ENCODE measurements at regions not wholly inside any gene's neighbourhood (a gene's known extent, or its start where the extent isn't known, plus 50 kb on each side); places are given as distances from the start of the nearest gene placed in this dataset.

DNA sequence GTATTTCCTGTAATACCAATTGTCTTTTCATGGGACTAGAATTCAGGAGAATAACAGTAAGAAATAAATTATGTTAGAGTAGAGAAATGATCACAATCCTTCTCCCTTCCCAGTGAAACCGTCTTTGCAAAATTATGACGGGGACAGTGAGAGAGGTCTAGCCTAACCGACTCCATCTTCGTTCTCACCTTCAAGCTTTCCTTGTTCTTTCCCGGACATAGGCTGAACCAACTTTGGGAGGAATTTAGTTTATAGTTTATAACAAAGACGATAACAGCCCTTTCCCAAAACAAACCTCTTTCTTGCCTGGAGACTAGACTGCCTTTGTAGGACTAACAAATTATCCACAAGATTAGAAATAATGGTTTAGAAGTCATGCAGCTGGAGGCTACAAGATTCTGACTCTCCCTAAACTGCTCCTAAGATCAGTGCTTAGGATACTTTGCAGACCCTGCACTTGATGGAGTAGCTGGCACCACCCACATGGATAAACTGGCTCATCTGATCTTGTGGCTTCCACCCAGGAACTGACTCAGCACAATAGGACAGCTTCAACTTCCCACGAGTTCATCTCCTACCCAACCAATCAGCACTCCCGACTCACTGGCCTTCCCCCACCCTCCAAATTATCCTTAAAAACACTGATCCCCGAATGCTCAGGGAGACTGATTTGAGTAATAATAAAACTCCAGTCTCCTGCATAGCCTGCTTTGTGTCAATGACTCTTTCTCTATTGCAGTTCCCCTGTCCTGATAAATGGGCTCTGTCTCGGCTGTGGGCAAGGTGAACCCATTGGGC is 521.2 kb upstream of the TBX3 start:
- DNase-seq (ENCODE audit: low read depth): peak; percentile 63
- no peak overlapping the region for H3K4me3 ChIP-seq (replicated peaks; ENCODE audit: low read depth, low read length)
- TF ChIP-seq, protein P1, sequence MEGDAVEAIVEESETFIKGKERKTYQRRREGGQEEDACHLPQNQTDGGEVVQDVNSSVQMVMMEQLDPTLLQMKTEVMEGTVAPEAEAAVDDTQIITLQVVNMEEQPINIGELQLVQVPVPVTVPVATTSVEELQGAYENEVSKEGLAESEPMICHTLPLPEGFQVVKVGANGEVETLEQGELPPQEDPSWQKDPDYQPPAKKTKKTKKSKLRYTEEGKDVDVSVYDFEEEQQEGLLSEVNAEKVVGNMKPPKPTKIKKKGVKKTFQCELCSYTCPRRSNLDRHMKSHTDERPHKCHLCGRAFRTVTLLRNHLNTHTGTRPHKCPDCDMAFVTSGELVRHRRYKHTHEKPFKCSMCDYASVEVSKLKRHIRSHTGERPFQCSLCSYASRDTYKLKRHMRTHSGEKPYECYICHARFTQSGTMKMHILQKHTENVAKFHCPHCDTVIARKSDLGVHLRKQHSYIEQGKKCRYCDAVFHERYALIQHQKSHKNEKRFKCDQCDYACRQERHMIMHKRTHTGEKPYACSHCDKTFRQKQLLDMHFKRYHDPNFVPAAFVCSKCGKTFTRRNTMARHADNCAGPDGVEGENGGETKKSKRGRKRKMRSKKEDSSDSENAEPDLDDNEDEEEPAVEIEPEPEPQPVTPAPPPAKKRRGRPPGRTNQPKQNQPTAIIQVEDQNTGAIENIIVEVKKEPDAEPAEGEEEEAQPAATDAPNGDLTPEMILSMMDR (IDR thresholded peaks at IDR 0.05; ENCODE audit: low read length, missing control alignments): no peak

DNA sequence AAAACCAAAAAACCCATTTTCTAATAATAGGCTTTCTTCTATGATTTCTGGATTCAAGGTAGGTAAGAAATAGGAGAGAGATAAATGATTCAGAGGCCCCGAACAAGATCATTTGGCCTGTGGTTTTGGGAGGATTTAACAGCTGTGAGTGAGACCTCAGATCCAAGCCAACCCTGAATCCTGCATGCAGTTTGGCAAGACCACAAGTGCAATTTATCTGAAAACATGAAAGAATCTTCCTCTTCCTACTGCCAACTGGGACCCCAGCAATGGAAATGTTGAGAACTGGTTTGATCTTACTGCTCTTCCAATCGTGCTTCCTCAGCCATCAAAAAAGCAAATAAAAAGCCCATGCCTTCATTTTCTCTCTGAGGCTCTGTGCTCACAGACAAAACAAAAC is 519.7 kb upstream of the TBX3 start:
- DNase-seq (ENCODE audit: low read depth): peak; percentile 24
- TF ChIP-seq, protein P1 (IDR thresholded peaks at IDR 0.05; ENCODE audit: low read length, missing control alignments): no peak
- H3K4me3 ChIP-seq (replicated peaks; ENCODE audit: low read depth, low read length): no peak overlapping the region

DNA sequence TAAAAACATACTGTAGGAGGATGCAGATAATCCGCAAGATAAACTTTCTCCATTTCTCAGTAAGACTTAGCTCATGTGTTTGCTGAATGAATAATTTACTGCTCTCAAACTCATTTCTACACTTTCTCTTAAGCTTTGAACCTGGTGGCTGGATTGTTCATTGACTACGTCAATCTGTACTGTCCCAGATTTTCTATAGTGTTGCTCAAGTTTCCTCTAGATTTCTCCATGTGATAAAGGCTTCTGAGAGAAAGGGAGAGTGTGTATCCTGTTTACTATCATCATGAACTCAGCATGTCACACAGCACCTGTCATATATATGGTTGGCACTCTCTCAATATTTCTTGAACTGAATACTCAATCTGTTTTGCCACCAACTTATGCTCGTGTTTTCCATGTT is 518.0 kb upstream of the TBX3 start:
- H3K4me3 ChIP-seq (replicated peaks; ENCODE audit: low read depth, low read length): no peak overlapping the region
- DNase-seq (ENCODE audit: low read depth): peak; percentile 28
- TF ChIP-seq, protein P1 (IDR thresholded peaks at IDR 0.05; ENCODE audit: low read length, missing control alignments): no peak

DNA sequence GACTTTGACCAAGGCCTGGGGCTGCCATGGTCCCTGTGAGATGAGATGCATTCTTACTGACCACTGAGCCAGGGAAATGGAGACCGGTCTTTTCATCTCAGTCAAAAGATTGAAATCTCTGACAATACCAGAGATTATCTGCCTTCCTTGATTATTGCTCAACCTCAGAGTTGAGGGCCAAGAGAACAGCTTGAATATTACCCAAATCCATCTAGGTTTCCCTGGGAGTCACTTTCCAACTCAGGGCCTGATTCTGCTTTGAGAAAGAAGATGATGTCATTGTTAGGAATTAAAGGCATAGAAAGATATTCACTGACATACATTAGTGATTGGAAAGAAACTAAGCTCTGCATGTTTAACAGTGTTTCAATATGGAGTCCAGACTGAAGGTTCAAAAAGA is 515.9 kb upstream of the TBX3 start:
- no peak overlapping the region for H3K4me3 ChIP-seq (replicated peaks; ENCODE audit: low read depth, low read length)
- TF ChIP-seq, protein P1 (IDR thresholded peaks at IDR 0.05; ENCODE audit: low read length, missing control alignments): no peak
- peak; percentile 67 for DNase-seq (ENCODE audit: low read depth)

DNA sequence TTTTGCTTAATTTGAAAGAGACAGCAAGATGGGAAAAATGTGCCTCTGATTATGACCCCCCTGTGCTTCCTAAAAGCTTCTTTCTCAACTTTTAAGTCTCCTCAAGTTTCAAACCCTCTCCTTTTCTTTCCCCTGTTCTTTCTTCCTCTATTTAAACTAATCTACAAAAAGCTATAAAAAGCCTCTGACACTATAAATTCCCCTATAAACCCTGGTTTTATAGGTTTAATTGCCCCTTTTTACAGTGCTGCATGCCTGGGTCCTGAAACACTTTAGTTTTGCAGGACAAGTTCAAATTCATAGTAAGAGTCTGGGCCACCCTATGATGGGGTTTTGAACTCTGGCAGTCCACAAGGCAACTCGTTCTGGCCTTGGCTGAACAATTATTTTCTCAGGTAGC is 510.9 kb upstream of the TBX3 start:
- TF ChIP-seq, protein P1 (IDR thresholded peaks at IDR 0.05; ENCODE audit: low read length, missing control alignments): no peak
- no peak overlapping the region for H3K4me3 ChIP-seq (replicated peaks; ENCODE audit: low read depth, low read length)
- no peak for DNase-seq (ENCODE audit: low read depth)

DNA sequence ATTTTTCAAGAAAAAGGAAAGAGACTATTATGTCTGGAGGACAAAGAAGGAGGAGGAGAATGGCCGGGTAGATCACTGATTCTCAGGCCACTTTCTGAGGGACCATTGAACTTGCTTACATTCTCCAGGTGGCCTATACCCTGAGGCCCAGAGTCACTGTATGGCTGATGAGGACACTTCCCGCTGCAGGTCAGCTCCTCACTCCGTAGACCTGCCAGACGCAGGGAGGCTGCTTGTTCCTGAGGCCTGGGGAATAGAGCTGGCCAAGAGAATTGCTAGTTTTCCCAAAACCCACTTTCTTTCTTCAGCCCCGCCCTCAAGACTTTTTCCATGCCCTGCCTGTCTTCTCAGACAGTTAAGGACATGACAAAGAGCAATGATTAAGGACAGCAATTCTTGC is 510.5 kb upstream of the TBX3 start:
- TF ChIP-seq, protein P1 (IDR thresholded peaks at IDR 0.05; ENCODE audit: low read length, missing control alignments): no peak

DNA sequence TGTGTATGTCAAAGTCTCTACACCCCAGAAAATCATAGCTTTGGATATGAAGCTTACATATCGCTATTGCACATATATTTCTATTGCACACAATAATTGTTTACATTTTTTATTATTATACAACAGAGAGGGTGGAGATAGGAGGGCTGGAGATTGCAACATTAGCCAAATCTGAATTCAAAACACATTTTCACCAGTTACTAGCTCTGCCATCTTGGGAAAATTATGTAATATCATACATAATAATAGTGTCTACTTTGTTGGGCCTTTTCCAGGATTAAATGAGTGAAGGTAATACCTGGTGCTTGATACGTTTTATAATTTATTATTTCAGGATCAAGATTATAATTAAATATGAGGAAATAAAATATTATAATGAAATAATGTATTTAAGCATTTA is 507.4 kb upstream of the TBX3 start:
- TF ChIP-seq, protein P1 (IDR thresholded peaks at IDR 0.05; ENCODE audit: low read length, missing control alignments): no peak
- H3K4me3 ChIP-seq (replicated peaks; ENCODE audit: low read depth, low read length): no peak overlapping the region
- DNase-seq (ENCODE audit: low read depth): peak; percentile 31

More for the DNA sequence above, 510.5 kb upstream of the TBX3 start:
- no peak overlapping the region for H3K4me3 ChIP-seq (replicated peaks; ENCODE audit: low read depth, low read length)
- DNase-seq (ENCODE audit: low read depth): no peak
